ENCODE measurements at regions not wholly inside any gene's neighbourhood (a gene's known extent, or its start where the extent isn't known, plus 50 kb on each side); places are given as distances from the start of the nearest gene placed in this dataset.
A peak's percentile ranks its signal among the peaks of the same experiment; 100 is the strongest.

GRCh38 chr5:116658830-116659229 is 84.2 kb upstream of the SEMA6A start:
- H3K4me3 ChIP-seq (ENCODE audit: low read length): no peak overlapping the region
- no peaks in the 10 kb centered on the region for H3K27me3 ChIP-seq (ENCODE audit: control insufficient read depth, insufficient read depth, low read length)
- H3K9ac ChIP-seq (ENCODE audit: low read depth, low read length): no peak overlapping the region
- no peaks in the 10 kb centered on the region for H3K36me3 ChIP-seq (ENCODE audit: insufficient read depth, low read length)
- H3K4me1 ChIP-seq (ENCODE audit: control insufficient read depth, insufficient read depth, low read length): no peaks in the 10 kb centered on the region
- H3K4me2 ChIP-seq (ENCODE audit: low read length): no peak overlapping the region
- peaks cover 3% of the 10 kb centered on the region for H3K9me3 ChIP-seq (replicated peaks; ENCODE audit: low read length)

- no peak overlapping the region for H3K4me3 ChIP-seq (ENCODE audit: low read length)
- H3K9ac ChIP-seq (ENCODE audit: low read depth, low read length): no peak overlapping the region
- no peak overlapping the region for H3K4me2 ChIP-seq (ENCODE audit: low read length)
- peaks cover 3% of the 10 kb centered on the region for H3K9me3 ChIP-seq (replicated peaks; ENCODE audit: low read length)
- no peaks in the 10 kb centered on the region for H3K27me3 ChIP-seq (ENCODE audit: control insufficient read depth, insufficient read depth, low read length)
- H3K36me3 ChIP-seq (ENCODE audit: insufficient read depth, low read length): no peaks in the 10 kb centered on the region
- no peaks in the 10 kb centered on the region for H3K4me1 ChIP-seq (ENCODE audit: control insufficient read depth, insufficient read depth, low read length)
These were observed 83.5 kb upstream of the SEMA6A start for GRCh38 chr5:116658141-116658540.

- Histone ChIP-seq H3K36me3 (ENCODE audit: insufficient read depth, low read length) (no peaks in the 10 kb centered on the region), H3K9me3 (replicated peaks; ENCODE audit: low read length) (no peaks in the 10 kb centered on the region), H3K9ac (ENCODE audit: low read depth, low read length) (no peak overlapping the region), H3K4me1 (ENCODE audit: control insufficient read depth, insufficient read depth, low read length) (peaks cover 7% of the 10 kb centered on the region), H3K27me3 (ENCODE audit: control insufficient read depth, insufficient read depth, low read length) (no peaks in the 10 kb centered on the region), H3K4me2 (ENCODE audit: low read length) (no peak overlapping the region), H3K4me3 (ENCODE audit: low read length) (no peak overlapping the region)
These were observed 80.8 kb upstream of the SEMA6A start for GRCh38 chr5:116655431-116655830.

- H3K27me3 ChIP-seq (ENCODE audit: control insufficient read depth, insufficient read depth, low read length): no peaks in the 10 kb centered on the region
These were observed 80.3 kb upstream of the SEMA6A start for GRCh38 chr5:116654925-116655324.

GRCh38 chr5:116652903-116653302 is 78.3 kb upstream of the SEMA6A start:
- peaks cover 7% of the 10 kb centered on the region for H3K4me1 ChIP-seq (ENCODE audit: control insufficient read depth, insufficient read depth, low read length)
- no peak overlapping the region for H3K4me3 ChIP-seq (ENCODE audit: low read length)
- H3K9me3 ChIP-seq (replicated peaks; ENCODE audit: low read length): no peaks in the 10 kb centered on the region
- no peaks in the 10 kb centered on the region for H3K36me3 ChIP-seq (ENCODE audit: insufficient read depth, low read length)
- no peak overlapping the region for H3K9ac ChIP-seq (ENCODE audit: low read depth, low read length)
- H3K27me3 ChIP-seq (ENCODE audit: control insufficient read depth, insufficient read depth, low read length): no peaks in the 10 kb centered on the region
- H3K4me2 ChIP-seq (ENCODE audit: low read length): no peak overlapping the region

More at GRCh38 chr5:116654925-116655324, 80.3 kb upstream of the SEMA6A start:
- no peaks in the 10 kb centered on the region for H3K36me3 ChIP-seq (ENCODE audit: insufficient read depth, low read length)
- no peak overlapping the region for H3K9ac ChIP-seq (ENCODE audit: low read depth, low read length)
- no peak overlapping the region for H3K4me3 ChIP-seq (ENCODE audit: low read length)
- peaks cover 7% of the 10 kb centered on the region for H3K4me1 ChIP-seq (ENCODE audit: control insufficient read depth, insufficient read depth, low read length)
- H3K9me3 ChIP-seq (replicated peaks; ENCODE audit: low read length): no peaks in the 10 kb centered on the region
- H3K4me2 ChIP-seq (ENCODE audit: low read length): no peak overlapping the region

GRCh38 chr5:116652196-116652729 is 77.6 kb upstream of the SEMA6A start:
- H3K4me2 ChIP-seq (ENCODE audit: low read length): peak overlapping the region; percentile 31
- no peak overlapping the region for H3K9ac ChIP-seq (ENCODE audit: low read depth, low read length)
- H3K4me3 ChIP-seq (ENCODE audit: low read length): no peak overlapping the region

GRCh38 chr5:116651653-116652052 is 77.0 kb upstream of the SEMA6A start:
- H3K4me1 ChIP-seq (ENCODE audit: control insufficient read depth, insufficient read depth, low read length): peaks cover 7% of the 10 kb centered on the region
- no peak overlapping the region for H3K9ac ChIP-seq (ENCODE audit: low read depth, low read length)
- no peak overlapping the region for H3K4me3 ChIP-seq (ENCODE audit: low read length)
- H3K36me3 ChIP-seq (ENCODE audit: insufficient read depth, low read length): no peaks in the 10 kb centered on the region
- H3K4me2 ChIP-seq (ENCODE audit: low read length): no peak overlapping the region
- no peaks in the 10 kb centered on the region for H3K27me3 ChIP-seq (ENCODE audit: control insufficient read depth, insufficient read depth, low read length)
- H3K9me3 ChIP-seq (replicated peaks; ENCODE audit: low read length): no peaks in the 10 kb centered on the region

More at GRCh38 chr5:116652196-116652729, 77.6 kb upstream of the SEMA6A start:
- Histone ChIP-seq H3K9me3 (replicated peaks; ENCODE audit: low read length) (no peaks in the 10 kb centered on the region), H3K4me1 (ENCODE audit: control insufficient read depth, insufficient read depth, low read length) (peaks cover 7% of the 10 kb centered on the region), H3K27me3 (ENCODE audit: control insufficient read depth, insufficient read depth, low read length) (no peaks in the 10 kb centered on the region), H3K36me3 (ENCODE audit: insufficient read depth, low read length) (no peaks in the 10 kb centered on the region)

GRCh38 chr5:116650964-116651363 is 76.3 kb upstream of the SEMA6A start:
- no peaks in the 10 kb centered on the region for H3K36me3 ChIP-seq (ENCODE audit: insufficient read depth, low read length)
- H3K27me3 ChIP-seq (ENCODE audit: control insufficient read depth, insufficient read depth, low read length): no peaks in the 10 kb centered on the region
- H3K4me2 ChIP-seq (ENCODE audit: low read length): no peak overlapping the region
- H3K9me3 ChIP-seq (replicated peaks; ENCODE audit: low read length): no peaks in the 10 kb centered on the region
- no peak overlapping the region for H3K9ac ChIP-seq (ENCODE audit: low read depth, low read length)
- H3K4me1 ChIP-seq (ENCODE audit: control insufficient read depth, insufficient read depth, low read length): peaks cover 7% of the 10 kb centered on the region
- no peak overlapping the region for H3K4me3 ChIP-seq (ENCODE audit: low read length)

GRCh38 chr5:116650544-116650943 is 75.9 kb upstream of the SEMA6A start:
- Histone ChIP-seq H3K27me3 (ENCODE audit: control insufficient read depth, insufficient read depth, low read length) (no peaks in the 10 kb centered on the region), H3K9ac (ENCODE audit: low read depth, low read length) (no peak overlapping the region), H3K4me3 (ENCODE audit: low read length) (no peak overlapping the region), H3K4me1 (ENCODE audit: control insufficient read depth, insufficient read depth, low read length) (peaks cover 7% of the 10 kb centered on the region), H3K9me3 (replicated peaks; ENCODE audit: low read length) (no peaks in the 10 kb centered on the region), H3K36me3 (ENCODE audit: insufficient read depth, low read length) (no peaks in the 10 kb centered on the region), H3K4me2 (ENCODE audit: low read length) (no peak overlapping the region)

- Histone ChIP-seq H3K4me1 (ENCODE audit: control insufficient read depth, insufficient read depth, low read length) (no peaks in the 10 kb centered on the region), H3K4me3 (ENCODE audit: low read length) (no peak overlapping the region), H3K9me3 (replicated peaks; ENCODE audit: low read length) (no peaks in the 10 kb centered on the region)
These were observed 72.1 kb upstream of the SEMA6A start for GRCh38 chr5:116646611-116647289.

GRCh38 chr5:116645627-116646026 is 71.0 kb upstream of the SEMA6A start:
- Histone ChIP-seq H3K4me1 (ENCODE audit: control insufficient read depth, insufficient read depth, low read length) (no peaks in the 10 kb centered on the region), H3K27me3 (ENCODE audit: control insufficient read depth, insufficient read depth, low read length) (no peaks in the 10 kb centered on the region), H3K4me3 (ENCODE audit: low read length) (no peak overlapping the region), H3K9ac (ENCODE audit: low read depth, low read length) (no peak overlapping the region), H3K9me3 (replicated peaks; ENCODE audit: low read length) (no peaks in the 10 kb centered on the region), H3K4me2 (ENCODE audit: low read length) (no peak overlapping the region), H3K36me3 (ENCODE audit: insufficient read depth, low read length) (no peaks in the 10 kb centered on the region)

More at GRCh38 chr5:116646611-116647289, 72.1 kb upstream of the SEMA6A start:
- Histone ChIP-seq H3K27me3 (ENCODE audit: control insufficient read depth, insufficient read depth, low read length) (no peaks in the 10 kb centered on the region), H3K4me2 (ENCODE audit: low read length) (no peak overlapping the region), H3K9ac (ENCODE audit: low read depth, low read length) (no peak overlapping the region), H3K36me3 (ENCODE audit: insufficient read depth, low read length) (no peaks in the 10 kb centered on the region)

- Histone ChIP-seq H3K9me3 (replicated peaks; ENCODE audit: low read length) (no peaks in the 10 kb centered on the region), H3K4me1 (ENCODE audit: control insufficient read depth, insufficient read depth, low read length) (no peaks in the 10 kb centered on the region), H3K4me2 (ENCODE audit: low read length) (no peak overlapping the region), H3K4me3 (ENCODE audit: low read length) (no peak overlapping the region), H3K9ac (ENCODE audit: low read depth, low read length) (no peak overlapping the region), H3K36me3 (ENCODE audit: insufficient read depth, low read length) (no peaks in the 10 kb centered on the region), H3K27me3 (ENCODE audit: control insufficient read depth, insufficient read depth, low read length) (no peaks in the 10 kb centered on the region)
These were observed 65.6 kb upstream of the SEMA6A start for GRCh38 chr5:116640236-116640635.

All from skeletal muscle satellite cell (primary cell).